ENCODE measurements at regions not wholly inside any gene's neighbourhood (a gene's known extent, or its start where the extent isn't known, plus 50 kb on each side); places are given as distances from the start of the nearest gene placed in this dataset.

DNA sequence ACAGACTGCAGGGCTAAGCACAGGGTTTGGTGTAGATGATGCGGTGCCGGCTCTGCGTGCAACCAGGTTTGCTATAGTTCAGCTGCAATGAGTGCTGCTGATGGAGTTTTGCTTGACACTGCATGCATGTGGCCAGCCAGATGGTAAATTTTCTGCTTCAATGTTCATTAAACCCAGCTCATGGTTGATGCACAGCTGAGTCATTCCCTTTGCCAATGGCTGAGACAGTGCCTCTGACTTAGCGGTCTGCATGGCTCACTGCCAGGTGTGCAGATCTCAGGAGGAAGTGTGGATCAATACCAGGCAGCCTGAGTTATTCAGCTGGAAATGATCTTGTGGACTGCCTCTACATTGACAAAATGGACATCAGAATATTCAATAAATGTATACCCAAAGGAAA lies 172.7 kb upstream of the ZP4 start:
- TF ChIP-seq, protein P1, sequence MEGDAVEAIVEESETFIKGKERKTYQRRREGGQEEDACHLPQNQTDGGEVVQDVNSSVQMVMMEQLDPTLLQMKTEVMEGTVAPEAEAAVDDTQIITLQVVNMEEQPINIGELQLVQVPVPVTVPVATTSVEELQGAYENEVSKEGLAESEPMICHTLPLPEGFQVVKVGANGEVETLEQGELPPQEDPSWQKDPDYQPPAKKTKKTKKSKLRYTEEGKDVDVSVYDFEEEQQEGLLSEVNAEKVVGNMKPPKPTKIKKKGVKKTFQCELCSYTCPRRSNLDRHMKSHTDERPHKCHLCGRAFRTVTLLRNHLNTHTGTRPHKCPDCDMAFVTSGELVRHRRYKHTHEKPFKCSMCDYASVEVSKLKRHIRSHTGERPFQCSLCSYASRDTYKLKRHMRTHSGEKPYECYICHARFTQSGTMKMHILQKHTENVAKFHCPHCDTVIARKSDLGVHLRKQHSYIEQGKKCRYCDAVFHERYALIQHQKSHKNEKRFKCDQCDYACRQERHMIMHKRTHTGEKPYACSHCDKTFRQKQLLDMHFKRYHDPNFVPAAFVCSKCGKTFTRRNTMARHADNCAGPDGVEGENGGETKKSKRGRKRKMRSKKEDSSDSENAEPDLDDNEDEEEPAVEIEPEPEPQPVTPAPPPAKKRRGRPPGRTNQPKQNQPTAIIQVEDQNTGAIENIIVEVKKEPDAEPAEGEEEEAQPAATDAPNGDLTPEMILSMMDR (IDR thresholded peaks at IDR 0.05), result no peak
- TF ChIP-seq ZFX (IDR thresholded peaks at IDR 0.05; ENCODE audit: borderline replicate concordance), result no peak

Measured in 22Rv1 (cell line).